CD4-positive, alpha-beta T cell (primary cell): ENCODE measurements at regions not wholly inside any gene's neighbourhood (a gene's known extent, or its start where the extent isn't known, plus 50 kb on each side); places are given as distances from the start of the nearest gene placed in this dataset.

ENCODE experiments used
- ATAC-seq: fragments of 200-7000 bp; cut with Tn5 transposase; one replicate; pipeline ENCODE4 v1.10.0; 2022; ENCODE audit warnings: mild to moderate bottlenecking; ENCODE audit not compliant: poor library complexity
- CTCF ChIA-PET: fragments of 350-600 bp; sonication (Branson Sonifier 250); formaldehyde crosslinking; loops from one replicate; lab custom pipeline; 2021; ENCODE audit warnings: antibody characterized with exemption, inconsistent platforms; lab: Charles Lee
- POLR2A ChIA-PET: fragments of 350-600 bp; sonication (Branson Sonifier 250); formaldehyde crosslinking; loops from one replicate; lab custom pipeline; 2021; ENCODE audit warnings: antibody characterized with exemption, inconsistent platforms; lab: Charles Lee
- DNase-seq, 14 experiments: peaks; one replicate each; pipeline ENCODE4 v3.0.0-alpha.2; 2013 to 2020; ENCODE audit warnings: mixed read lengths in 2 of 14
- H3K27ac ChIP-seq, 2 donors: one replicate each; pipeline versions ENCODE4 v1.5.1 to v1.7.0; 2013; ENCODE audit warnings: low read length in 2 of 2, low read depth in 1 of 2, mild to moderate bottlenecking in 1 of 2
- H3K27me3 ChIP-seq, 2 experiments: 1 replicate in 1 of 2; 2 replicates in 1 of 2; pipeline versions ENCODE4 v1.6.1 to v1.7.0; 2013; ENCODE audit warnings: low read length in 2 of 2, control low read depth in 1 of 2, mild to moderate bottlenecking in 1 of 2, moderate library complexity in 1 of 2; ENCODE audit not compliant: insufficient read depth in 2 of 2, control insufficient read depth in 1 of 2
- H3K36me3 ChIP-seq: one replicate; pipeline ENCODE4 v1.6.1; 2013; ENCODE audit warnings: low read length, control low read depth; ENCODE audit not compliant: insufficient read depth
- H3K4me1 ChIP-seq: one replicate; pipeline ENCODE4 v1.6.1; 2013; ENCODE audit warnings: low read length, control low read depth; ENCODE audit not compliant: insufficient read depth
- H3K4me3 ChIP-seq: one replicate; pipeline ENCODE4 v1.5.1; 2013; ENCODE audit warnings: mild to moderate bottlenecking, low read length, moderate library complexity
- H3K9me3 ChIP-seq, 2 experiments: 1 replicate in 1 of 2; 2 replicates in 1 of 2; pipeline versions ENCODE4 v1.6.1 to v1.7.0; 2013; ENCODE audit warnings: low read length in 2 of 2, mild to moderate bottlenecking in 2 of 2, control low read depth in 1 of 2, moderate library complexity in 1 of 2; ENCODE audit not compliant: control insufficient read depth in 1 of 2, insufficient read depth in 1 of 2
- H3K27ac Mint-ChIP-seq: one replicate; pipeline ENCODE4 v1.8.0; 2020; ENCODE audit warnings: mixed read lengths
- H3K27me3 Mint-ChIP-seq: one replicate; pipeline ENCODE4 v1.8.0; 2021; ENCODE audit warnings: mixed read lengths
- H3K36me3 Mint-ChIP-seq: one replicate; pipeline ENCODE4 v1.8.0; 2021; ENCODE audit warnings: low read depth, mixed read lengths
- H3K4me1 Mint-ChIP-seq: one replicate; pipeline ENCODE4 v1.8.0; 2021; ENCODE audit warnings: low read depth, mixed read lengths
- H3K4me3 Mint-ChIP-seq: one replicate; pipeline ENCODE4 v1.8.0; 2020; ENCODE audit warnings: mild to moderate bottlenecking, mixed read lengths
- H3K9me3 Mint-ChIP-seq: one replicate; pipeline ENCODE4 v1.8.0; 2020; ENCODE audit warnings: mixed read lengths
- CTCF ChIP-seq: fragments of 200-600 bp; IDR thresholded peaks from one replicate; pipeline ENCODE4 v1.8.0; 2022; ENCODE audit warnings: antibody characterized with exemption, mild to moderate bottlenecking
- intact Hi-C, 2 experiments: fragments of 100-400 bp; cut with DNase I in 1 of 2; cut with micrococcal nuclease in 1 of 2; formaldehyde crosslinking; loops; one replicate each; pipeline versions ENCODE4 v1.15.1 to v1.9.0; 2023 to 2025; cut with DNase I, micrococcal nuclease

GRCh38 chr12:89251342-89252271 lies 100.7 kb downstream of the DUSP6 start:
- no peaks in the 10 kb centered on the region for H3K9me3 ChIP-seq
- no peaks in the 10 kb centered on the region for H3K27me3 ChIP-seq
- intact Hi-C loops, result no loop called here
- no peaks in the 10 kb centered on the region for H3K36me3 Mint-ChIP-seq
- ATAC-seq (no peak), DNase-seq (no peak)
- no peak overlapping the region for H3K4me3 Mint-ChIP-seq
- CTCF ChIA-PET, result no interaction called here
- H3K4me1 Mint-ChIP-seq, result peaks cover 16% of the 10 kb centered on the region
- H3K27me3 Mint-ChIP-seq, result no peaks in the 10 kb centered on the region
- POLR2A ChIA-PET, result no interaction called here
- no peaks in the 10 kb centered on the region for H3K36me3 ChIP-seq
- no peak overlapping the region for H3K27ac Mint-ChIP-seq
- H3K4me1 ChIP-seq, result no peaks in the 10 kb centered on the region
- H3K4me3 ChIP-seq, result no peak overlapping the region
- no peaks in the 10 kb centered on the region for H3K9me3 Mint-ChIP-seq
- H3K27ac ChIP-seq, result no peak overlapping the region
- no peak for TF ChIP-seq CTCF

- no peak overlapping the region for H3K27ac Mint-ChIP-seq
- DNase-seq, result no peak
- H3K27me3 ChIP-seq, result no peaks in the 10 kb centered on the region
- H3K4me3 Mint-ChIP-seq, result no peak overlapping the region
- no peak overlapping the region for H3K4me3 ChIP-seq
- H3K9me3 ChIP-seq, result no peaks in the 10 kb centered on the region
- H3K4me1 Mint-ChIP-seq, result peaks cover 23% of the 10 kb centered on the region
- no peak for TF ChIP-seq CTCF
- ChIA-PET CTCF (no interaction called here), POLR2A (interaction anchor here (0.7 kb wide), 1 partner anchor 166 kb away, joined by 3 read pairs; no protein-coding TSS in a partner anchor)
- H3K36me3 ChIP-seq, result no peaks in the 10 kb centered on the region
- intact Hi-C loops, result no loop called here
- H3K4me1 ChIP-seq, result peaks cover 2% of the 10 kb centered on the region
- no peaks in the 10 kb centered on the region for H3K9me3 Mint-ChIP-seq
- H3K27me3 Mint-ChIP-seq, result no peaks in the 10 kb centered on the region
- ATAC-seq, result no peak
- no peaks in the 10 kb centered on the region for H3K36me3 Mint-ChIP-seq
- no peak overlapping the region for H3K27ac ChIP-seq
Observed at GRCh38 chr12:89250636-89251035, 101.7 kb downstream of the DUSP6 start.

GRCh38 chr12:89250213-89250612 lies 102.1 kb downstream of the DUSP6 start:
- ATAC-seq (no peak), DNase-seq (no peak)
- ChIA-PET CTCF (no interaction called here), POLR2A (interaction anchor here (0.7 kb wide), 1 partner anchor 166 kb away, joined by 3 read pairs; no protein-coding TSS in a partner anchor)
- Mint-ChIP-seq H3K4me1 (peaks cover 28% of the 10 kb centered on the region), H3K36me3 (no peaks in the 10 kb centered on the region), H3K4me3 (no peak overlapping the region), H3K27me3 (no peaks in the 10 kb centered on the region), H3K9me3 (no peaks in the 10 kb centered on the region), H3K27ac (no peak overlapping the region)
- H3K27me3 ChIP-seq, result no peaks in the 10 kb centered on the region
- no peak overlapping the region for H3K4me3 ChIP-seq
- no peaks in the 10 kb centered on the region for H3K9me3 ChIP-seq
- no peak for TF ChIP-seq CTCF
- no peak overlapping the region for H3K27ac ChIP-seq
- intact Hi-C loops, result no loop called here
- no peaks in the 10 kb centered on the region for H3K36me3 ChIP-seq
- H3K4me1 ChIP-seq, result peaks cover 4% of the 10 kb centered on the region
